ENCODE measurements at regions not wholly inside any gene's neighbourhood (a gene's known extent, or its start where the extent isn't known, plus 50 kb on each side); places are given as distances from the start of the nearest gene placed in this dataset.

- TF ChIP-seq CTCF (IDR thresholded peaks at IDR 0.05) (no peak), EZH2 (IDR thresholded peaks at IDR 0.05) (no peak)
Measured at GRCh38 chr5:58054018-58054417, 405.9 kb downstream of the PLK2 start.
